H9 (cell line): ENCODE measurements at regions not wholly inside any gene's neighbourhood (a gene's known extent, or its start where the extent isn't known, plus 50 kb on each side); places are given as distances from the start of the nearest gene placed in this dataset.

Source experiments
- DNase-seq: peaks from one replicate; pipeline ENCODE4 v3.0.0-alpha.2; 2017
- H2AFZ ChIP-seq: one replicate; pipeline ENCODE4 v1.6.1; 2013; ENCODE audit warnings: mild to moderate bottlenecking, low read length, control low read depth, moderate library complexity
- H2AK5ac ChIP-seq: 2 replicates; pipeline ENCODE4 v1.6.1; 2013; ENCODE audit warnings: low read length, control low read depth, mixed read lengths; ENCODE audit not compliant: insufficient read length
- H2BK120ac ChIP-seq: one replicate; pipeline ENCODE4 v1.6.1; 2013; ENCODE audit warnings: low read depth, mild to moderate bottlenecking, low read length, control low read depth, inconsistent platforms; ENCODE audit not compliant: poor library complexity, severe bottlenecking
- H2BK12ac ChIP-seq: 2 replicates; pipeline ENCODE4 v1.6.1; 2013; ENCODE audit warnings: low read length, control low read depth, mixed read lengths, low read depth; ENCODE audit not compliant: insufficient read length
- H2BK15ac ChIP-seq: 2 replicates; pipeline ENCODE4 v1.6.1; 2013; ENCODE audit warnings: low read depth, low read length, control low read depth
- H2BK20ac ChIP-seq: one replicate; pipeline ENCODE4 v1.6.1; 2013; ENCODE audit warnings: low read depth, mild to moderate bottlenecking, low read length, control low read depth, inconsistent platforms; ENCODE audit not compliant: poor library complexity, severe bottlenecking
- H2BK5ac ChIP-seq: 2 replicates; pipeline ENCODE4 v1.6.1; 2013; ENCODE audit warnings: low read length, control low read depth, mixed read lengths; ENCODE audit not compliant: insufficient read length
- H3K14ac ChIP-seq: 2 replicates; pipeline ENCODE4 v1.6.1; 2013; ENCODE audit warnings: low read length, control low read depth; ENCODE audit not compliant: insufficient read depth
- H3K18ac ChIP-seq: 2 replicates; pipeline ENCODE4 v1.6.1; 2013; ENCODE audit warnings: low read depth, mild to moderate bottlenecking, mixed read lengths, low read length, control low read depth; ENCODE audit not compliant: insufficient read length
- H3K23ac ChIP-seq: 2 replicates; pipeline ENCODE4 v1.6.1; 2013; ENCODE audit warnings: low read length, control low read depth, mixed read lengths, low read depth; ENCODE audit not compliant: insufficient read length
- H3K23me2 ChIP-seq: 2 replicates; pipeline ENCODE4 v1.6.1; 2013; ENCODE audit warnings: low read depth, mild to moderate bottlenecking, mixed read lengths, low read length, control low read depth; ENCODE audit not compliant: insufficient read length, poor library complexity, severe bottlenecking
- H3K27ac ChIP-seq: 2 replicates; pipeline ENCODE4 v1.5.1; 2013; ENCODE audit warnings: low read length, control low read depth, mixed read lengths, low read depth; ENCODE audit not compliant: insufficient read length
- H3K27me3 ChIP-seq: 2 replicates; pipeline ENCODE4 v1.6.1; 2013; ENCODE audit warnings: low read length, control low read depth, inconsistent platforms; ENCODE audit not compliant: insufficient read depth
- H3K4ac ChIP-seq: 2 replicates; pipeline ENCODE4 v1.6.1; 2013; ENCODE audit warnings: low read depth, mild to moderate bottlenecking, control low read depth, inconsistent platforms, low read length, moderate library complexity
- H3K4me1 ChIP-seq: 2 replicates; pipeline ENCODE4 v1.6.1; 2013; ENCODE audit warnings: low read length, control low read depth, inconsistent platforms; ENCODE audit not compliant: insufficient read depth
- H3K4me2 ChIP-seq: 2 replicates; pipeline ENCODE4 v1.6.1; 2013; ENCODE audit warnings: low read length, control low read depth, mixed read lengths; ENCODE audit not compliant: insufficient read length, insufficient read depth
- H3K56ac ChIP-seq: 2 replicates; pipeline ENCODE4 v1.6.1; 2013; ENCODE audit warnings: low read depth, mild to moderate bottlenecking, mixed read lengths, low read length, control low read depth; ENCODE audit not compliant: insufficient read length
- H3K79me1 ChIP-seq: 2 replicates; pipeline ENCODE4 v1.6.1; 2013; ENCODE audit warnings: low read depth, mild to moderate bottlenecking, moderate library complexity, low read length, control low read depth, inconsistent platforms; ENCODE audit not compliant: insufficient read depth, poor library complexity, severe bottlenecking
- H3K79me2 ChIP-seq: 2 replicates; pipeline ENCODE4 v1.6.1; 2013; ENCODE audit warnings: low read length, control low read depth, inconsistent platforms; ENCODE audit not compliant: insufficient read depth
- H3K9ac ChIP-seq: 2 replicates; pipeline ENCODE4 v1.6.1; 2013; ENCODE audit warnings: low read length, control low read depth, mixed read lengths; ENCODE audit not compliant: insufficient read length; ENCODE audit errors: extremely low read depth
- H3K9me3 ChIP-seq: one replicate; pipeline ENCODE4 v1.6.1; 2013; ENCODE audit warnings: low read depth, low read length, inconsistent platforms; ENCODE audit not compliant: control insufficient read depth
- H3T11ph ChIP-seq: one replicate; pipeline ENCODE4 v1.6.1; 2013; ENCODE audit warnings: mild to moderate bottlenecking, low read length, control low read depth, inconsistent platforms
- H4K20me1 ChIP-seq: one replicate; pipeline ENCODE4 v1.6.1; 2013; ENCODE audit not compliant: control insufficient read depth, insufficient read length, insufficient read depth
- H4K5ac ChIP-seq: 2 replicates; pipeline ENCODE4 v1.6.1; 2013; ENCODE audit warnings: low read depth, mild to moderate bottlenecking, mixed read lengths, low read length, control low read depth; ENCODE audit not compliant: insufficient read length
- H4K8ac ChIP-seq: replicated peaks from 2 replicates; pipeline ENCODE4 v1.6.1; 2013; ENCODE audit warnings: low read length, control low read depth, mixed read lengths, low read depth; ENCODE audit not compliant: insufficient read length
- H4K91ac ChIP-seq: 2 replicates; pipeline ENCODE4 v1.6.1; 2013; ENCODE audit warnings: low read depth, mild to moderate bottlenecking, moderate library complexity, mixed read lengths, low read length, control low read depth; ENCODE audit not compliant: insufficient read length
- H3K27ac Mint-ChIP-seq, 3 experiments: 2 replicates in 2 of 3; 3 replicates in 1 of 3; pipeline ENCODE4 v1.8.0; 2020 to 2021; ENCODE audit warnings: mixed read lengths in 3 of 3, mild to moderate bottlenecking in 1 of 3, moderate library complexity in 1 of 3
- H3K27me3 Mint-ChIP-seq: 2 replicates; pipeline ENCODE4 v1.8.0; 2021; ENCODE audit warnings: low read depth, mild to moderate bottlenecking, moderate library complexity, mixed read lengths
- H3K36me3 Mint-ChIP-seq, 3 experiments: 2 replicates in 2 of 3; 3 replicates in 1 of 3; pipeline ENCODE4 v1.8.0; 2020 to 2021; ENCODE audit warnings: low read depth in 3 of 3, mixed read lengths in 3 of 3; ENCODE audit not compliant: insufficient read depth in 1 of 3
- H3K4me1 Mint-ChIP-seq, 2 experiments: 2 replicates each; pipeline ENCODE4 v1.8.0; 2020; ENCODE audit warnings: mixed read lengths in 2 of 2
- H3K4me3 Mint-ChIP-seq, 2 experiments: 2 replicates in 1 of 2; 3 replicates in 1 of 2; pipeline ENCODE4 v1.8.0; 2020 to 2021; ENCODE audit warnings: mild to moderate bottlenecking in 2 of 2, mixed read lengths in 2 of 2, moderate library complexity in 1 of 2
- H3K9me3 Mint-ChIP-seq, 2 experiments: 2 replicates in 1 of 2; 3 replicates in 1 of 2; pipeline ENCODE4 v1.8.0; 2020; ENCODE audit warnings: mild to moderate bottlenecking in 2 of 2, mixed read lengths in 2 of 2, moderate library complexity in 1 of 2
- TF ChIP-seq, protein P1 (sequence below): fragments of 200-600 bp; sonication (generic); conservative IDR thresholded peaks from 3 replicates; pipeline ENCODE4 v1.8.0; 2021; ENCODE audit warnings: antibody characterized with exemption, mild to moderate bottlenecking

DNA sequence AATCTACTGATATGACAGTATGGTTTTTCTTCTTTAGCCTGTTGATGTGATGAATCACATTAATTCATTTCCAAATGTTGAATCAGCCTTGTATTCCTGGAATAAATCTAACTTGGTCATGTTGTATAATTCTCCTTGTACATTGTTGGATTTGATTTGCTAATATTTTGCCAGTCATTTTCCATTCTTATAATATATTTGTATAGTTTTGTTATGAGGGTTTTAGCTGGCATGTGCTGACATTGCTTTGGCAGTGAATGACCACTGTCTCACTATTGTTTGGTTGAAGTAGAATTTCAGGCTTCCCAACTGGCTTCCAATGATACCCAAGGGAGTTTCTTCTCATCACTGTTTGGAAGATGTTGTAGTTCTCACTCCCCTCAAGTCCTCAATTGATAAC, 983.0 kb upstream of the PTPRD start:
- no peak overlapping the region for H3K27ac Mint-ChIP-seq
- no peak overlapping the region for H2AK5ac ChIP-seq
- no peak overlapping the region for H3T11ph ChIP-seq
- H3K4me1 Mint-ChIP-seq: no peaks in the 10 kb centered on the region
- DNase-seq: no peak
- no peaks in the 10 kb centered on the region for H3K9me3 Mint-ChIP-seq
- H4K8ac ChIP-seq: no peak overlapping the region
- H4K5ac ChIP-seq: no peak overlapping the region
- H2BK120ac ChIP-seq: no peak overlapping the region
- H3K4ac ChIP-seq: no peak overlapping the region
- H3K79me2 ChIP-seq: no peaks in the 10 kb centered on the region
- no peaks in the 10 kb centered on the region for H3K23me2 ChIP-seq
- no peak overlapping the region for H4K91ac ChIP-seq
- H3K56ac ChIP-seq: no peak overlapping the region
- H3K27ac ChIP-seq: no peak overlapping the region
- no peak overlapping the region for H3K4me2 ChIP-seq
- no peaks in the 10 kb centered on the region for H3K27me3 Mint-ChIP-seq
- H3K4me1 ChIP-seq: no peaks in the 10 kb centered on the region
- no peak overlapping the region for H2BK20ac ChIP-seq
- no peaks in the 10 kb centered on the region for H3K36me3 Mint-ChIP-seq
- no peak overlapping the region for H3K9ac ChIP-seq
- H2BK15ac ChIP-seq: no peak overlapping the region
- H2BK12ac ChIP-seq: no peak overlapping the region
- no peak overlapping the region for H3K23ac ChIP-seq
- H3K9me3 ChIP-seq: no peaks in the 10 kb centered on the region
- no peaks in the 10 kb centered on the region for H4K20me1 ChIP-seq
- no peak overlapping the region for H3K18ac ChIP-seq
- no peak overlapping the region for H2AFZ ChIP-seq
- no peak overlapping the region for H2BK5ac ChIP-seq
- H3K14ac ChIP-seq: no peak overlapping the region
- TF ChIP-seq, protein P1, sequence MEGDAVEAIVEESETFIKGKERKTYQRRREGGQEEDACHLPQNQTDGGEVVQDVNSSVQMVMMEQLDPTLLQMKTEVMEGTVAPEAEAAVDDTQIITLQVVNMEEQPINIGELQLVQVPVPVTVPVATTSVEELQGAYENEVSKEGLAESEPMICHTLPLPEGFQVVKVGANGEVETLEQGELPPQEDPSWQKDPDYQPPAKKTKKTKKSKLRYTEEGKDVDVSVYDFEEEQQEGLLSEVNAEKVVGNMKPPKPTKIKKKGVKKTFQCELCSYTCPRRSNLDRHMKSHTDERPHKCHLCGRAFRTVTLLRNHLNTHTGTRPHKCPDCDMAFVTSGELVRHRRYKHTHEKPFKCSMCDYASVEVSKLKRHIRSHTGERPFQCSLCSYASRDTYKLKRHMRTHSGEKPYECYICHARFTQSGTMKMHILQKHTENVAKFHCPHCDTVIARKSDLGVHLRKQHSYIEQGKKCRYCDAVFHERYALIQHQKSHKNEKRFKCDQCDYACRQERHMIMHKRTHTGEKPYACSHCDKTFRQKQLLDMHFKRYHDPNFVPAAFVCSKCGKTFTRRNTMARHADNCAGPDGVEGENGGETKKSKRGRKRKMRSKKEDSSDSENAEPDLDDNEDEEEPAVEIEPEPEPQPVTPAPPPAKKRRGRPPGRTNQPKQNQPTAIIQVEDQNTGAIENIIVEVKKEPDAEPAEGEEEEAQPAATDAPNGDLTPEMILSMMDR: no peak
- no peak overlapping the region for H3K4me3 Mint-ChIP-seq
- no peaks in the 10 kb centered on the region for H3K27me3 ChIP-seq
- H3K79me1 ChIP-seq: no peaks in the 10 kb centered on the region
